WI38 (cell line): ENCODE measurements at regions not wholly inside any gene's neighbourhood (a gene's known extent, or its start where the extent isn't known, plus 50 kb on each side); places are given as distances from the start of the nearest gene placed in this dataset.
A peak's percentile ranks its signal among the peaks of the same experiment; 100 is the strongest.

Experiments used
- H3K4me3 ChIP-seq: 2 replicates; pipeline ENCODE4 v1.5.1; 2011; ENCODE audit warnings: low read depth, mild to moderate bottlenecking, control low read depth, low read length
- TF ChIP-seq, protein P1 (sequence below): IDR thresholded peaks from 2 replicates; pipeline ENCODE4 v1.5.1; 2012; ENCODE audit warnings: low read depth, mild to moderate bottlenecking, control low read depth, low read length

DNA sequence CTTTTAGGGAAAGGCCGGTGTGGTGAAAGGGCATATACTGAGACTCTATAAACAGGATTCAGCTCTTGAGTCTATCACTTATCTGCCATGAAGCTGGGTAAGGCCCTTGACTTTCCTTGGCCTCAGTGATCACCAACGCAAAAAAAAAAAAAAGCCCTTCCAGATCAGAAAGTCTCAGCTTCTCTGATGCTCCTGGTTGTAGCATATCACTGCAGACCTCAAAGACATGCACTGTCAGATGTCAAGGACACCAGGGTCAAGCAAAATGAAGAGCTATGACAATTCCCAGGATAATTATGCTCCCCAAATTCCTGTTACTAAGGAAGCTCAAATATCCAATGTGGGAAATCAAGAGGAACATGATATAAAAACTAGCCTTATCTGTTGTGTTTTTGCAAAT is 68.3 kb upstream of the IFNE start:
- TF ChIP-seq, protein P1, sequence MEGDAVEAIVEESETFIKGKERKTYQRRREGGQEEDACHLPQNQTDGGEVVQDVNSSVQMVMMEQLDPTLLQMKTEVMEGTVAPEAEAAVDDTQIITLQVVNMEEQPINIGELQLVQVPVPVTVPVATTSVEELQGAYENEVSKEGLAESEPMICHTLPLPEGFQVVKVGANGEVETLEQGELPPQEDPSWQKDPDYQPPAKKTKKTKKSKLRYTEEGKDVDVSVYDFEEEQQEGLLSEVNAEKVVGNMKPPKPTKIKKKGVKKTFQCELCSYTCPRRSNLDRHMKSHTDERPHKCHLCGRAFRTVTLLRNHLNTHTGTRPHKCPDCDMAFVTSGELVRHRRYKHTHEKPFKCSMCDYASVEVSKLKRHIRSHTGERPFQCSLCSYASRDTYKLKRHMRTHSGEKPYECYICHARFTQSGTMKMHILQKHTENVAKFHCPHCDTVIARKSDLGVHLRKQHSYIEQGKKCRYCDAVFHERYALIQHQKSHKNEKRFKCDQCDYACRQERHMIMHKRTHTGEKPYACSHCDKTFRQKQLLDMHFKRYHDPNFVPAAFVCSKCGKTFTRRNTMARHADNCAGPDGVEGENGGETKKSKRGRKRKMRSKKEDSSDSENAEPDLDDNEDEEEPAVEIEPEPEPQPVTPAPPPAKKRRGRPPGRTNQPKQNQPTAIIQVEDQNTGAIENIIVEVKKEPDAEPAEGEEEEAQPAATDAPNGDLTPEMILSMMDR: no peak
- H3K4me3 ChIP-seq: peak overlapping the region; percentile 40

DNA sequence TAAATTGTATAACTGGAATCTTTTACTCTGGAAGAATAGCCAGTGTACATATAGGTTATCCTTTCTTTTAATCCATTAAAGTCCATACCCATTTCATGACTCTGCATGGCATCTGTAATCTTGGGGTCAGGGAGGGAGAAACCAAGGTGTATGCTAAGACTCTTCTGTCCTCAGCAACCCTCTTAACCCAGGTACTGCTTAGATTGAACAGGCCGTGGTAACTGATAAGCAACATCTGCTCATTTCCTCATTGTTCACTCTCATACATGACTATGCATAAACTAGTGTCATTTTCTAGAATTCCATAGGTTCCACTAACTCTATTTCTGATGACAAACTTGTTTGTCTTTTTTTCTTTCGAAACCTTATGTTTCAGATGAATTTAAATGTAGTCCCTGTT is 69.3 kb upstream of the IFNE start:
- TF ChIP-seq, protein P1: no peak
- peak overlapping the region; percentile 20; the same call in 1 of the 2 replicates for H3K4me3 ChIP-seq

DNA sequence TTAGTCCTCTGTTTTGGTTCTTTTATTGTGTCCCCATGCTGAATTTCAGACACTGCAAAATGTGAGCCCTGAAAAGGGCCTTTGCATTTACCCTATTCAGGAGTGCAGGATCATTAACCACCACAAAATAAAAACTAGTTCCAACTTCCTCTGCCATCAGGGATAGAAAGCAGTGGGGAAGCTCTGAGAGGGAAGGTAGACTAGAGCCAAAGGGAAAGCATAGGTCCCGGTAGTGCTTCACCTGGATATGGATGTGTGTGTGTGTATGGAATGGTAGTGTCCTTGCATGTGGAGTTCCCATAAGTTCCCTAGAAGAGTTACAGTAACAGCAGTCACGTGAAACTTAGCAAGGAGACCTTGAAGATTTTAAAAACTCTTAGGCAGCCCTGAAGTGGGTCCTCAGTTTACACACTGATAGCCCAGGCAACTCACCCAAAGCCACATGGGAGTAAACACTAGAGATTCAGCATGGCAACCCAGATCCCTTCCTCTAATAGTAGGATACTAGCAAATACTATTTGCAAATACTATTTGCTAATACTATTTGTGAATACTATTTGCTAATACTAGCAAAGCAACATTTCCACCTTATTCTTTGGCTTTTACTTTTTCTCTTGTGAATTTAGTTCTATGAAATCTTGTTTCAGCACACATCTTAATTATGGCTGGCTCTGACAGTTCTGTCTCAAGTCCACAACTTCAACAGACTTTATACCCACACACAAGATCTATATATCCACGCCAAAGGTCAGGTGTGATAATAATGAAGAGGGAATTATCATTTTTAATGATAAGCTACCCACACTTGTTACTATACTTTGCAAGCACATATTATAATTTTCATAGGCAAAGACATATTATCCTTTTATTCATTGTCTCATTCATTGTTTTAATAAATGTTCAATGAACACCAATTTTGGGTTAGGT is 70.4 kb upstream of the IFNE start:
- TF ChIP-seq, protein P1: no peak
- H3K4me3 ChIP-seq: no peak overlapping the region

DNA sequence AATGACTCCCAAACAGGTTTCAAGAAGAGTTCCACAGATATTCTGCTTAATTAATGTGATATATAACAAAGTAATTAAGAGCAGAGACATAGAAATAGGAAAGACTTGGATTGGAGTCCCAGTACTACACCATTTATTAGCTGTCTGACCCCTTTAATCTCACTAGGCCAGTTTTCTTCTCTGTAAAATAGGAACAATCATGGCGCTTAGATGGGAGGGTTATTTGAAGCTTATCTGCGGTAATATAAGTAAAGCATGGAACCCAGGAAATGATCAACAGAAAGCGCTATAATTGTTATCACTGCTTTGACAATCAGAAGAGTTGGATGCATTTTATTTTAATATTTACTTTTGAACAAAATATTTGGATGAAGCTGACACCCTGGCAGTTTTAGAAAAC is 71.3 kb upstream of the IFNE start:
- H3K4me3 ChIP-seq: no peak overlapping the region
- TF ChIP-seq, protein P1: no peak

DNA sequence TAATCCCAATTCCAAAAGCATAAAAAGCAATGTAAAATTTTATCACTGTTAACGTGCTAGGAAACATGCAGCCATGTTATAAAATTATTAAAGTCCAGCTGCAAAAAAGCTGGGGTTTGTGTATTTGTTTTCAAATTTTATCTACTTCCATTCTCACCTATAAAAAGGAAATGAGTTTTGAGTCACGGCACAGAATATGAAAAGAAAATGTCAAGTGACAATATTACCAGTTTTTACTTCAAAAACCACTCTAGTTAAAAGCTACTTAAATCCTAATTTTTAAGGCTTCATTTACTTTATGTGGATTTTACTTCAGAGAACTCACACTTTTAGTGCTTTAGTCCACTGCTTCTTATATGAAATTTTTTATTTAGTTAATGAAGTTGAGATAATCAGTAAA is 72.7 kb upstream of the IFNE start:
- H3K4me3 ChIP-seq: no peak overlapping the region
- TF ChIP-seq, protein P1: no peak

DNA sequence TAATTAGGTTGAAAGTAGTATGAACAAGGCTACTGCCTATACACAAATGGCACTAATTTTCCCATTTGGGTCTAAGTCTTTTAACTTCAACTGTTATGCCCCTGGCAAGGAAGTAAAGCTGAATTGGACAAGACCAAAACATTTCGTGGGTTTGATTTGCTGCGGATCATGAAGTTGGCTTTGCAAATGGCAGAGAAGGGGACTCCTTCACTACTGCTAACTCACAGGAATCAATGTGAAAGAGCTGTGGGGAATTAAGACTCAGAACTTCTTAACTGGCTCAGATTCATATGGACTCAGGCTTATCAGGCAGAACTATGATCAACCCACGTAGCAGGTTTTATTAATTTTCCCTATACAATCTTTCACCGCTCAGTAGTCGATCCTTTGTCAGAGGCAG is 73.8 kb upstream of the IFNE start:
- no peak overlapping the region for H3K4me3 ChIP-seq

More for the DNA sequence above, 73.8 kb upstream of the IFNE start:
- TF ChIP-seq, protein P1: no peak
